HG03097 (cell line): ENCODE measurements at regions not wholly inside any gene's neighbourhood (a gene's known extent, or its start where the extent isn't known, plus 50 kb on each side); places are given as distances from the start of the nearest gene placed in this dataset.

Experiments
- ATAC-seq: cut with Tn5 transposase; IDR thresholded peaks from one replicate; pipeline ENCODE4 v1.9.1; 2021; ENCODE audit not compliant: unreplicated experiment, low FRiP score

DNA sequence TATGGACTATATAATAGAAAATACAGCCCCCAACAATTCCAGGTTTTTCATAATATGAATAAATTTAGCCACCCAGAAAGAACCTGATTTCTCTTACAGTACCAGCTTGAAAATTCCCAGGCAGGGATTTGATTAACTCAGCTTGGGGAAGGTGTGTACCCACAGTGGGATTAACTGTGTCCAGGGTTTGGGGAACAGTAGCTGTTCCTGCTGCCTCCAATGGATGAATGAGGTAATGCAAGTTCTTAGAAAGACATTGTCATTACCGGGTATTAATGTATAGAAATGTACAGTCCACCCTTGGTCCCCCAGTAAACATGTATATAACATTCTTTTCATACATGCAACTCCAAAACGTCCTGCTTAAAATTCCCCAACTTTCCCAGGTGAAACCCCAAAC, 115.6 kb downstream of the LRIG3 start:
- peak; percentile 67 for ATAC-seq

DNA sequence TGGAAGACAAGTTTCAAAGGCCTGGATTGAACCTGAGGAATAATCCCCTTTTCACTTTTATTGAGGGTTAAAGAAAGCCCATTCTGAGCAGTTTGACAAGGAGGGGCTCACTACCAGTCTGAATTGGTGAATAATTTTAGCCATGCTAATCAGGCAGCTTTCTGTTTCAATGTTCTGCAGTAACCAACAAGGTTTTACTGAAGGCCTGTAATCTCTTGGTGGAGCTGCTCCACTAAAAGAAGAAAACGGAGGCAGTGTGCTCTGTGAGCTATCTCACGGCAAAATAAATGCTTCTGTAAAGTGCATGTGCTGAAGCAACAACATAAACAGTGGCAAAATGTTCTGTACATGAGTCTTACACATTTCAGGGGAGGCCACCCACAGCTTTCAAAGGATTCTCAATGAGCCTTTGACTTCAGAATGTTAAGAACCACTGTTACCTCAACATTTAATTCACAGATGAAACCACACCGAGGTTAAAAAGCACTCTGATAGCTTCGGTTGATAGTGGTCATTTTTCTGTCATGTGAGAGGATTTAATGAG, 111.2 kb downstream of the LRIG3 start:
- ATAC-seq: no peak

DNA sequence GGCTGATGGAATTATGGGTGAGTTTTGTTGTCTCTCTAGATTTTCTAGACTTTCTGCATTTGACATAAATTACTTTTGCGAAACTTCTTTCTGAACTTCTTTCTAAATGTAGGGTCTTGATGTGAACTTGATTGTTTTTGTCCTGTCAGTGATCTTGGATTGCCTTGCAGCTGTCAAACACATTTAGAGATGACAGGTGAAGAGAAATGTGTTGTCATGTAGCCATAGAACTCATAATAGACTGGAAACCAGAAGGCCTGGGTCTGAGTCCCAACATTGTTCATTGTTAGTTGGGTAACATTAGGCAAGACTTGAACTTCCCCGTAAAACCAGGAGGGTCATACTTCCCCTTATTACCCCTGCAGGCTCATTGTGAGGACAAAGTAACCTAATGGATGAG, 109.0 kb downstream of the LRIG3 start:
- no peak for ATAC-seq

DNA sequence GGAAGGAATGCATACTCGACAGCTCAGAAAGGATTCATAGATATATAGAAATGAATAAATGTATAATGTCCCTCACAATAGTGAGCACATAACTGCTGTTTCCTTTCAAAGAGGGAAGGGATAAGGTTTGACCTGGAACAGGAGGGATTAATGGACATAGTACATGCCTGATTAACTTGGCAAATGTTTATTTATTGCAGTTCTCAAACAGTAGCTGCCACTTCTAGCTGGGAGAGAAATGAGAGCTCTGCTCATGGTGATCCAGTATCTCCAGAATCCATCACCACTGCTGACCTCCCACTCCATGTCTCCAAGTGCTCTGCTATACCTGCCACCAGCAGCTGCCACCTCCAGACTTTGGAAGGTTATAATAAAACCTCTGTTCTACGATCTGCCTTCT, 108.1 kb downstream of the LRIG3 start:
- ATAC-seq: no peak

DNA sequence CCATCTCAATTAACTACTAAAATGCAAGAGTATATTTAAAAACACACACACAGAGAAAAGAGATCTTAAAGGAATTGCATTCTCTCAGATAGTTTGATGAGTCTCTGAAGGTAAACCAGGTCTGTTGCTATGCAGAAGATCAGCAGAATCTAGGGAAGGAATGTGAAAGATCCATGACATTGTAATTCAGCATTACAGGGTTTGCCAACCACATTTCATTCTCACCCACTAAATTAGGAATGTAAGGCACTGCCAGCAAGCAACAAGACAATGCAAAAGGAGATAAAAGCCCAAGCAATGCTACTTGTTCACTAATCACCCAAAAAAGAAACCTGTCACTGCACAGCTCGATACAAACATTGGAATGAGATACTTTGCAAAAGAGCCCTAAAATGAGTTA, 106.3 kb downstream of the LRIG3 start:
- ATAC-seq: no peak

DNA sequence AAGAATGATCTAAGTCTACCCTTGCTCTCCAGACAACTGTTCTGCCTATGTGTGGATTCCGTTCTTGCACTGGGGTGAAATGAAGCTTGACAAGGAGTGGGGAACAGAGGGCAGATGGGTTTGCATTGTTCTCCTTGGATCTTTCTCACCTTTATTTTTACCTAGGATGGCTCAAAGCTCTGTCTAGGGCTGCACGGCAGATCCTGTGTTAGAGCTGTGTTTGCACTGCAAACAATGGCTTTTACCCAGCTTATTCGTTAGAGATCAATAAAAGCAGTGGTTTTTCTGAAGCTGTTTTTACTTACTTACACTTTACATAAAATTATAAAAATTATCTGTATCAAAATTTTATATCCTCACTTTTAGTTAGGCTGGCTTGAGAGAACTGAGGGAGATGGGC, 105.1 kb downstream of the LRIG3 start:
- ATAC-seq: no peak

DNA sequence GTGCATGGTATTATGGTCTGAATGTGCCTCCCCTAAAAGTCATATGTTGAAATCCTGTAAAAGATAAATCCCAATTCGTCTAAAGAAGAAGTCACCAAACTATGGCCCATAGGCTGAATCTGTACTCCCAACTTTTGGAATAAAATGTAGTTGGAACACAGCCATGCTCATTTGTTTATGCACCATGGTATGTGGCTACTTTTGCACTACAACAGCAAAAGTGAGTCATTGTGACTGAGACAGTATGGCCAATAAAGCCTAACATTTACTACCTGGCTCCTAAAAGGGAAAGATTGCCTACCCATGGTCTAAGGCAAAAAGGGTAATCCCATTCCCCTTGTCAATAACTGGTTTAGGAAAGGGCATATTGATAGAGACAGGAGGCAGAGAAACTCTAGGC, 101.8 kb downstream of the LRIG3 start:
- no peak for ATAC-seq

DNA sequence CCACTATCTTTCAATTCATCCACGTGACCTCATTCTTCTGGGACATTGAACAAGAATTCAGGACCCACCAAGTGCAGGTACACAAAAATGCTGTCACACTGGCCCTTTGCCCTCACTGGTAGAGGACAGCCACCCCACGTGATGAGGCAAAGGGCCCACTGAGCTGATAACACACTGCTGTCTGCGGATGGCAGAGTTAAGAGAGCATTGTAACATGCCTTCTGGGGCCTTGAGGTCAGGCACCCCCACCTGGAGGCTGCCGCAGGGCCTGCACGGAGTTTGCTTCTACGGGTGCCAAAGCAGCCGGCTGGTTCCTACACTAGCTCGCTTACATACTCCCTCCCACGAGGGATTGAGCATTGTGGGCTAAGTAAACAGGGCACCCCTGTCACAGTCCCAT, 101.0 kb downstream of the LRIG3 start:
- ATAC-seq: no peak

DNA sequence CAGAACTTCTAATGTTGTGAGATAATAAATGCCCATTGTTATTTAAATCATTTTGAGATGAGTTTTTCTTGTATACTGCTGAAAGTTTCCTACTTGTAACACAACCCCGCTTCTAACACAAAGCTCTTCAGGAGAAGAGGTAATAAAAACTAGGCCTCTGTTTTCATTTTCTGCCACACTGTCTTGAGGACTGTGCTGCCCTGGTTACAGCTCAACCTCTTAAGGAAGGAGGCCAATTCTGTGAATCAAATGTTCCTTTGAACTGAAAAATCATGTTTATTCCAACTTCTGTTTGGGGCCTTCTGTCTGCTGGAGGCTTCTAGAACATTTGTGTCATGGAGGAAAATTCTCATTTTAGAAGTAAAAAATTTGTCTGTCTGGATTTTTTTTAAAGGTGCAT, 100.3 kb downstream of the LRIG3 start:
- no peak for ATAC-seq
